ENCODE measurements at regions not wholly inside any gene's neighbourhood (a gene's known extent, or its start where the extent isn't known, plus 50 kb on each side); places are given as distances from the start of the nearest gene placed in this dataset.

- DNase-seq (ENCODE audit: low spot score), result no peak
Measured at GRCh38 chr5:18043344-18043743, 409.1 kb downstream of the TAF11L14 start.

- no peak for DNase-seq (ENCODE audit: low spot score)
Measured at GRCh38 chr5:18048449-18048848, 414.2 kb downstream of the TAF11L14 start.

- DNase-seq (ENCODE audit: low spot score), result no peak
Measured at GRCh38 chr5:18050345-18050744, 416.1 kb downstream of the TAF11L14 start.

GRCh38 chr5:18050776-18051175 lies 416.5 kb downstream of the TAF11L14 start:
- DNase-seq (ENCODE audit: low spot score), result no peak

GRCh38 chr5:18051953-18052352 lies 417.7 kb downstream of the TAF11L14 start:
- DNase-seq (ENCODE audit: low spot score), result no peak

GRCh38 chr5:18052569-18052968 lies 418.3 kb downstream of the TAF11L14 start:
- no peak for DNase-seq (ENCODE audit: low spot score)

GRCh38 chr5:18057725-18058124 lies 423.5 kb downstream of the TAF11L14 start:
- DNase-seq (ENCODE audit: low spot score), result no peak

GRCh38 chr5:18067615-18068014 lies 433.4 kb downstream of the TAF11L14 start:
- DNase-seq (ENCODE audit: low spot score), result no peak

GRCh38 chr5:18068826-18069225 lies 434.6 kb downstream of the TAF11L14 start:
- no peak for DNase-seq (ENCODE audit: low spot score)

GRCh38 chr5:18069790-18070189 lies 435.5 kb downstream of the TAF11L14 start:
- no peak for DNase-seq (ENCODE audit: low spot score)

GRCh38 chr5:18072600-18072999 lies 438.3 kb downstream of the TAF11L14 start:
- no peak for DNase-seq (ENCODE audit: low spot score)

- no peak for DNase-seq (ENCODE audit: low spot score)
Measured at GRCh38 chr5:18074961-18075360, 440.7 kb downstream of the TAF11L14 start.

GRCh38 chr5:18078157-18078556 lies 443.9 kb downstream of the TAF11L14 start:
- DNase-seq (ENCODE audit: low spot score), result no peak

GRCh38 chr5:18079831-18080230 lies 445.6 kb downstream of the TAF11L14 start:
- no peak for DNase-seq (ENCODE audit: low spot score)

GRCh38 chr5:18088020-18088579 lies 453.8 kb downstream of the TAF11L14 start:
- no peak for DNase-seq (ENCODE audit: low spot score)

GRCh38 chr5:18090177-18090576 lies 455.9 kb downstream of the TAF11L14 start:
- DNase-seq (ENCODE audit: low spot score), result no peak

- DNase-seq (ENCODE audit: low spot score), result no peak
Measured at GRCh38 chr5:18091142-18091541, 456.9 kb downstream of the TAF11L14 start.

GRCh38 chr5:18091758-18092157 lies 457.5 kb downstream of the TAF11L14 start:
- DNase-seq (ENCODE audit: low spot score), result no peak

- DNase-seq (ENCODE audit: low spot score), result no peak
Measured at GRCh38 chr5:18095061-18095460, 460.8 kb downstream of the TAF11L14 start.

- no peak for DNase-seq (ENCODE audit: low spot score)
Measured at GRCh38 chr5:18097817-18098216, 463.6 kb downstream of the TAF11L14 start.

GRCh38 chr5:18098691-18099090 lies 464.4 kb downstream of the TAF11L14 start:
- no peak for DNase-seq (ENCODE audit: low spot score)

- no peak for DNase-seq (ENCODE audit: low spot score)
Measured at GRCh38 chr5:18099261-18099660, 465.0 kb downstream of the TAF11L14 start.

GRCh38 chr5:18101532-18101931 lies 467.3 kb downstream of the TAF11L14 start:
- no peak for DNase-seq (ENCODE audit: low spot score)

- DNase-seq (ENCODE audit: low spot score), result no peak
Measured at GRCh38 chr5:18102733-18103132, 468.5 kb downstream of the TAF11L14 start.

GRCh38 chr5:18105449-18105848 lies 471.2 kb downstream of the TAF11L14 start:
- no peak for DNase-seq (ENCODE audit: low spot score)

Data from kidney capillary endothelial cell (primary cell).